ENCODE measurements at regions not wholly inside any gene's neighbourhood (a gene's known extent, or its start where the extent isn't known, plus 50 kb on each side); places are given as distances from the start of the nearest gene placed in this dataset.
A peak's percentile ranks its signal among the peaks of the same experiment; 100 is the strongest.
"Not testable (repeated sequence)": the region's sequence is repeated elsewhere in the genome, so short reads cannot be mapped to it uniquely, and the experiment has no call there.

DNA sequence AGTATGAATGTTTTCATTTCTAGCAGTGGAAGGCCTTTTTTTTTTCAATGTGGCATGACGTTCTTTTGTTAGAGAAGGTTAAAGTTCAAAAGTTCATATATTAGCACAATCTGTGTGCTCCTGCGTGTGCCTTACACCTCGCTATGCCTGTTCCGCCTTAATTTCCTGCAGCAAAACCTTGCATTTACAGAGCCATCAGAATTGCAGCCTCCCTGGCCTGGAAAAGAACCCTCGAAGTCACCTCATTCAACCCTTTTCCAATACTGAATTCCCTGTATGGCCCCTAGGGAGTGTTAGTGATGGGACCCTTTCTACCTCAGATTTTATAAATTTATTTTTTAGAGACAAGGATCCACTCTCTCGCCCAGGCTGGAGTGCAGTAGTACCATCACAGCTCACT lies 103.5 kb upstream of the ZNF438 start:
- H3K4me3 Mint-ChIP-seq, result peak overlapping the region; percentile 44; the same call in 2 of the 3 replicates
- peaks cover 18% of the 10 kb centered on the region for H3K4me1 Mint-ChIP-seq
- H3K27me3 Mint-ChIP-seq (ENCODE audit: insufficient read depth, low read depth, poor library complexity), result peaks cover 13% of the 10 kb centered on the region
- H3K79me2 ChIP-seq (replicated peaks; ENCODE audit: insufficient read depth), result no peaks in the 10 kb centered on the region
- no peak overlapping the region for H3K27ac ChIP-seq (ENCODE audit: low read depth)
- H3K27ac Mint-ChIP-seq, result peak overlapping the region; percentile 75
- H3F3A ChIP-seq (replicated peaks; ENCODE audit: low read depth), result 0 out of 2 replicates have a peak, but pooled peaks cover 5% of the 10 kb centered on the region
- no peaks in the 10 kb centered on the region for H4K20me1 ChIP-seq (replicated peaks; ENCODE audit: insufficient read depth)
- H3K36me3 ChIP-seq (ENCODE audit: insufficient read depth), result no peaks in the 10 kb centered on the region
- no peak overlapping the region; the same call in 1 of the 2 replicates for H2AFZ ChIP-seq
- 0 out of 2 replicates have a peak, but pooled peaks cover 3% of the 10 kb centered on the region for H3K27me3 ChIP-seq (ENCODE audit: insufficient read depth)
- no peaks in the 10 kb centered on the region for H3K9me2 ChIP-seq (ENCODE audit: insufficient read depth)
- H3K4me1 ChIP-seq (ENCODE audit: insufficient read depth), result peaks cover 11% of the 10 kb centered on the region
- no peak for ATAC-seq
- DNase-seq (ENCODE audit: low spot score), result no peak
- H3K9me3 Mint-ChIP-seq, result no peaks in the 10 kb centered on the region
- peak overlapping the region; percentile 81; the same call in 1 of the 2 replicates for H3K4me2 ChIP-seq
- TF ChIP-seq STAT1 (IDR thresholded peaks at IDR 0.05; ENCODE audit: unreplicated experiment) (no peak), ZNF114 (CRISPR knock-in tag; IDR thresholded peaks at IDR 0.05) (no peak), JUNB (IDR thresholded peaks at IDR 0.05; ENCODE audit: unreplicated experiment) (no peak)
- H3K4me3 ChIP-seq, result 0 out of 2 replicates have a peak overlapping the region, but pooled peaks have one; percentile 66
- no peaks in the 10 kb centered on the region for H3K36me3 Mint-ChIP-seq (ENCODE audit: low read depth)

DNA sequence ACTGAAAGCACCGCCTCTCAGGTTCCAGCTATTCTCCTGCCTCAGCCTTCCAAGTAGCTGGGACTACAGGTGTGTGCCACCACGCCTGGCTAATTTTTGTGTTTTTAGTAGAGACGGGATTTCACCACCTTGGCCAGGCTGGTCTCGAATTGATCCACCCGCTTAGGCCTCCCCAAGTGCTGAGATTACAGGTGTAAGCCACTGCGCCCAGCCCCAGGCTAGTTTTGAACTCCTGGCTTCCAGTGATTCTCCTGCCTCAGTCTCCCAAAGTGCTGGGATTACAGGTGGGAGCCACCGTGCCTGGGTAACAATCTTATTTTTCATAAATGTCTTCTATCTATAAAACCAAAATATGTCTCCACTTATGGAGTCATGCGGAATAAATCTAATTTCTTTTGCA lies 104.1 kb upstream of the ZNF438 start:
- Mint-ChIP-seq H3K4me1 (peaks cover 18% of the 10 kb centered on the region), H3K27me3 (ENCODE audit: insufficient read depth, low read depth, poor library complexity) (peaks cover 13% of the 10 kb centered on the region)
- H3K27ac ChIP-seq (ENCODE audit: low read depth); H3K27ac Mint-ChIP-seq; H2AFZ ChIP-seq; H3K27me3 ChIP-seq (ENCODE audit: insufficient read depth); H3K4me2 ChIP-seq; ATAC-seq; H3K9me2 ChIP-seq (ENCODE audit: insufficient read depth); H3F3A ChIP-seq (replicated peaks; ENCODE audit: low read depth); H3K9me3 Mint-ChIP-seq; H3K36me3 ChIP-seq (ENCODE audit: insufficient read depth); H3K79me2 ChIP-seq (replicated peaks; ENCODE audit: insufficient read depth); DNase-seq (ENCODE audit: low spot score); H3K36me3 Mint-ChIP-seq (ENCODE audit: low read depth); H3K4me3 ChIP-seq; H3K4me3 Mint-ChIP-seq; H4K20me1 ChIP-seq (replicated peaks; ENCODE audit: insufficient read depth): not testable (repeated sequence)
- peaks cover 11% of the 10 kb centered on the region for H3K4me1 ChIP-seq (ENCODE audit: insufficient read depth)

DNA sequence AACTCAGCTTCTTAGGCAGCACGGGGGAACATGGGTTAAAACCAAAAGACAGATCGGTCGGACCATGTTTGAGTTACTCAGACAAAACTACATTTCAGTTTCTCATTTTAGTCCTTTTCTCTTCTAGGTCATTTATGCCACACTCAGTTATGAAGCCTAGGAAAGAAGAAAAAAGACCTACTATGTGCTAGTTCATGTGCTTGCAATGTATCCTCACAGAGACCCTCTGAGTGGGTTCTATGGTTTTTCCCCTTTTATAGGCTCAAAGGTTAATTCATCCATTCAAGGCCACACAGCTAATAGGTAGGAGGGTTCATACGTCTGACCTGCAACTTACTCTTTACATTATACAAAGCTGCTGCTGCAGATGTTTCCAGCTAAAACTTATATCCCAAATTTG lies 104.7 kb upstream of the ZNF438 start:
- Histone ChIP-seq H3K27ac (ENCODE audit: low read depth) (no peak overlapping the region), H3K9me2 (ENCODE audit: insufficient read depth) (no peaks in the 10 kb centered on the region), H3K79me2 (replicated peaks; ENCODE audit: insufficient read depth) (no peaks in the 10 kb centered on the region), H3F3A (replicated peaks; ENCODE audit: low read depth) (0 out of 2 replicates have a peak, but pooled peaks cover 5% of the 10 kb centered on the region), H3K4me1 (ENCODE audit: insufficient read depth) (peaks cover 11% of the 10 kb centered on the region), H3K4me3 (no peak overlapping the region), H4K20me1 (replicated peaks; ENCODE audit: insufficient read depth) (no peaks in the 10 kb centered on the region), H3K4me2 (no peak overlapping the region), H3K36me3 (ENCODE audit: insufficient read depth) (no peaks in the 10 kb centered on the region), H3K27me3 (ENCODE audit: insufficient read depth) (0 out of 2 replicates have a peak, but pooled peaks cover 3% of the 10 kb centered on the region), H2AFZ (no peak overlapping the region)
- Mint-ChIP-seq H3K27ac (no peak overlapping the region), H3K27me3 (ENCODE audit: insufficient read depth, low read depth, poor library complexity) (peaks cover 13% of the 10 kb centered on the region), H3K9me3 (no peaks in the 10 kb centered on the region), H3K36me3 (ENCODE audit: low read depth) (no peaks in the 10 kb centered on the region), H3K4me1 (peaks cover 18% of the 10 kb centered on the region), H3K4me3 (no peak overlapping the region)
- DNase-seq (ENCODE audit: low spot score) (no peak), ATAC-seq (no peak)
- TF ChIP-seq, protein P1, sequence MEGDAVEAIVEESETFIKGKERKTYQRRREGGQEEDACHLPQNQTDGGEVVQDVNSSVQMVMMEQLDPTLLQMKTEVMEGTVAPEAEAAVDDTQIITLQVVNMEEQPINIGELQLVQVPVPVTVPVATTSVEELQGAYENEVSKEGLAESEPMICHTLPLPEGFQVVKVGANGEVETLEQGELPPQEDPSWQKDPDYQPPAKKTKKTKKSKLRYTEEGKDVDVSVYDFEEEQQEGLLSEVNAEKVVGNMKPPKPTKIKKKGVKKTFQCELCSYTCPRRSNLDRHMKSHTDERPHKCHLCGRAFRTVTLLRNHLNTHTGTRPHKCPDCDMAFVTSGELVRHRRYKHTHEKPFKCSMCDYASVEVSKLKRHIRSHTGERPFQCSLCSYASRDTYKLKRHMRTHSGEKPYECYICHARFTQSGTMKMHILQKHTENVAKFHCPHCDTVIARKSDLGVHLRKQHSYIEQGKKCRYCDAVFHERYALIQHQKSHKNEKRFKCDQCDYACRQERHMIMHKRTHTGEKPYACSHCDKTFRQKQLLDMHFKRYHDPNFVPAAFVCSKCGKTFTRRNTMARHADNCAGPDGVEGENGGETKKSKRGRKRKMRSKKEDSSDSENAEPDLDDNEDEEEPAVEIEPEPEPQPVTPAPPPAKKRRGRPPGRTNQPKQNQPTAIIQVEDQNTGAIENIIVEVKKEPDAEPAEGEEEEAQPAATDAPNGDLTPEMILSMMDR (conservative IDR thresholded peaks at IDR 0.05; ENCODE audit: low read depth in 2 of 2), result no peak
- no peak for TF ChIP-seq POLR2AphosphoS5 (IDR thresholded peaks at IDR 0.05; ENCODE audit: low read depth)
- no peak for TF ChIP-seq EZH2 (IDR thresholded peaks at IDR 0.05; ENCODE audit: low read depth, unreplicated experiment)
- no peak for TF ChIP-seq ZNF331 (CRISPR knock-in tag; IDR thresholded peaks at IDR 0.05; ENCODE audit: low read depth)
- TF ChIP-seq, protein P2, sequence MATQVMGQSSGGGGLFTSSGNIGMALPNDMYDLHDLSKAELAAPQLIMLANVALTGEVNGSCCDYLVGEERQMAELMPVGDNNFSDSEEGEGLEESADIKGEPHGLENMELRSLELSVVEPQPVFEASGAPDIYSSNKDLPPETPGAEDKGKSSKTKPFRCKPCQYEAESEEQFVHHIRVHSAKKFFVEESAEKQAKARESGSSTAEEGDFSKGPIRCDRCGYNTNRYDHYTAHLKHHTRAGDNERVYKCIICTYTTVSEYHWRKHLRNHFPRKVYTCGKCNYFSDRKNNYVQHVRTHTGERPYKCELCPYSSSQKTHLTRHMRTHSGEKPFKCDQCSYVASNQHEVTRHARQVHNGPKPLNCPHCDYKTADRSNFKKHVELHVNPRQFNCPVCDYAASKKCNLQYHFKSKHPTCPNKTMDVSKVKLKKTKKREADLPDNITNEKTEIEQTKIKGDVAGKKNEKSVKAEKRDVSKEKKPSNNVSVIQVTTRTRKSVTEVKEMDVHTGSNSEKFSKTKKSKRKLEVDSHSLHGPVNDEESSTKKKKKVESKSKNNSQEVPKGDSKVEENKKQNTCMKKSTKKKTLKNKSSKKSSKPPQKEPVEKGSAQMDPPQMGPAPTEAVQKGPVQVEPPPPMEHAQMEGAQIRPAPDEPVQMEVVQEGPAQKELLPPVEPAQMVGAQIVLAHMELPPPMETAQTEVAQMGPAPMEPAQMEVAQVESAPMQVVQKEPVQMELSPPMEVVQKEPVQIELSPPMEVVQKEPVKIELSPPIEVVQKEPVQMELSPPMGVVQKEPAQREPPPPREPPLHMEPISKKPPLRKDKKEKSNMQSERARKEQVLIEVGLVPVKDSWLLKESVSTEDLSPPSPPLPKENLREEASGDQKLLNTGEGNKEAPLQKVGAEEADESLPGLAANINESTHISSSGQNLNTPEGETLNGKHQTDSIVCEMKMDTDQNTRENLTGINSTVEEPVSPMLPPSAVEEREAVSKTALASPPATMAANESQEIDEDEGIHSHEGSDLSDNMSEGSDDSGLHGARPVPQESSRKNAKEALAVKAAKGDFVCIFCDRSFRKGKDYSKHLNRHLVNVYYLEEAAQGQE (IDR thresholded peaks at IDR 0.05; ENCODE audit: unreplicated experiment), result no peak
- no peak for TF ChIP-seq STAT1 (IDR thresholded peaks at IDR 0.05; ENCODE audit: unreplicated experiment)
- TF ChIP-seq NANOG (IDR thresholded peaks at IDR 0.05; ENCODE audit: borderline replicate concordance), result no peak
- no peak for TF ChIP-seq ZNF114 (CRISPR knock-in tag; IDR thresholded peaks at IDR 0.05)
